ENCODE measurements at regions not wholly inside any gene's neighbourhood (a gene's known extent, or its start where the extent isn't known, plus 50 kb on each side); places are given as distances from the start of the nearest gene placed in this dataset.

- TF ChIP-seq PRDM2 (tag by site-specific recombination; IDR thresholded peaks at IDR 0.05; ENCODE audit: borderline replicate concordance) (no peak), ZNF248 (tag by site-specific recombination; IDR thresholded peaks at IDR 0.05) (no peak), PRDM1 (tag by site-specific recombination; IDR thresholded peaks at IDR 0.05) (no peak), SP2 (tag by site-specific recombination; IDR thresholded peaks at IDR 0.05) (no peak), SP7 (tag by site-specific recombination; IDR thresholded peaks at IDR 0.05) (peak; percentile 99), ZNF404 (tag by site-specific recombination; IDR thresholded peaks at IDR 0.05) (no peak), ZNF707 (tag by site-specific recombination; IDR thresholded peaks at IDR 0.05) (no peak), ZSCAN23 (tag by site-specific recombination; IDR thresholded peaks at IDR 0.05) (0 out of 2 replicates have a peak, but pooled peaks have one; percentile 72), ZNF223 (tag by site-specific recombination; IDR thresholded peaks at IDR 0.05) (no peak), GLI2 (tag by site-specific recombination; IDR thresholded peaks at IDR 0.05; ENCODE audit: borderline replicate concordance, low read depth) (no peak), MYNN (tag by site-specific recombination; IDR thresholded peaks at IDR 0.05; ENCODE audit: borderline replicate concordance) (no peak), ZNF394 (tag by site-specific recombination; IDR thresholded peaks at IDR 0.05; ENCODE audit: borderline replicate concordance) (peak; percentile 46; the same call in 1 of the 2 replicates), ELK4 (IDR thresholded peaks at IDR 0.05; ENCODE audit: borderline replicate concordance, low read depth, low read length) (no peak), ZBTB6 (tag by site-specific recombination; IDR thresholded peaks at IDR 0.05) (peak; percentile 86), OSR2 (tag by site-specific recombination; IDR thresholded peaks at IDR 0.05) (peak; percentile 66), ZNF488 (tag by site-specific recombination; IDR thresholded peaks at IDR 0.05) (no peak), ZNF132 (tag by site-specific recombination; IDR thresholded peaks at IDR 0.05; ENCODE audit: borderline replicate concordance) (no peak), ZNF398 (tag by site-specific recombination; IDR thresholded peaks at IDR 0.05) (peak; percentile 88), ZBTB10 (tag by site-specific recombination; IDR thresholded peaks at IDR 0.05) (peak; percentile 20; the same call in 1 of the 2 replicates), ZNF580 (tag by site-specific recombination; IDR thresholded peaks at IDR 0.05) (peak; percentile 81; the same call in 1 of the 2 replicates), ZNF169 (tag by site-specific recombination; IDR thresholded peaks at IDR 0.05) (no peak), ZBTB7A (tag by site-specific recombination; IDR thresholded peaks at IDR 0.05; ENCODE audit: low read depth) (no peak), ZNF529 (tag by site-specific recombination; IDR thresholded peaks at IDR 0.05; ENCODE audit: insufficient replicate concordance) (no peak), ZIC2 (tag by site-specific recombination; IDR thresholded peaks at IDR 0.05) (peak; percentile 93), SCRT2 (tag by site-specific recombination; IDR thresholded peaks at IDR 0.05) (no peak)
These were observed 97.1 kb downstream of the ENC1 start (continued) for GRCh38 chr5:74543162-74543995.

All from HEK293 (cell line).